NCI-H146 treated with DMSO at 0.1 percent for 48 hours (cell line): ENCODE measurements at regions not wholly inside any gene's neighbourhood (a gene's known extent, or its start where the extent isn't known, plus 50 kb on each side); places are given as distances from the start of the nearest gene placed in this dataset.

Source experiments
- DNase-seq: peaks from one replicate; lab custom pipeline; 2025; ENCODE audit not compliant: unreplicated experiment; lab: John Stamatoyannopoulos, UW

DNA sequence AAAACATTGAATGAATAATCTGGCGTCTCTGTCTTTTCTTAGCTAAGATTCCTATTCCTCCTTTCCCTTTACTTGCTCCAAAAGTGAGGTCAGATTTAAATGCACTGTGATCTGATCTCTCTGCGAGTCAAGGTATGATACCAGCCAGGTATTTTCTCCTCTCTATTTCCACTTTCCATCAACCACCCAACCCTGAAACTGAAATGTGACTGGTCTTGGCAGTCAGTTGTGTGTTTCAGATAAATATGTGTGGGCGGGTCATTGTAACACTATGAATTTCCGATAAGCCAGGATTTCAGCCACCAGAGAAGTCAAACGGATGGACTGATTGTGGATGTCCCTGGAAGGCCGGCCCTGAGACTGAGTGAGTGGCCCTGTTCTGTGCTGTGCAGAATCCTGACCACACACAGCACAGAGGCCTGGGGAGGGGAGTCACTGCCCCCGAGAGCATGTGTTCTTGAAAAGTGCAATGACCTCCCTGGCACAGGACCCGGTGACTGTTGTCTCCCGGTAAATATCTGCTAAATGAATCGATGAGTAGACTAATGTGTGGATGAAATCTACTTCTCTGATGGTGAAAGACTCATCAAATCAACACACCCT lies 612.5 kb upstream of the TMEM132C start:
- DNase-seq: no peak

DNA sequence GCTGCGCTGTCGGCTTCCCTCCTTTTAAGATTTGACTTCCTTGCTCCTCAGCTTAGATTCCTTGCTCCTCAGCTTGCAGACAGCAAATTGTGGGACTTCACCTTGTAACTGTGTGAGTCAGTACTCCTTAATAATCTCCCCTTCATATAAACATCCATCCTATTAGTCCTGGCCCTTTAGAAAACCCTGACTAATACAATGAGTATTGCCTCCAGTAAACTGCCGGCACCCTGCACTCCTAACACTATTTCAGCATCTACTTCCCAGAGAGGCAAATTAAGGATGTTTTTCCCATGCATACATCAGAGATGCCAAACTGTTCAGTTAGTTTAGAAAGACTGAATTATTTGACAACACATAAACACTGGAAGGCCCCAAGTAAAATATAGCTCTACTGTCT lies 611.3 kb upstream of the TMEM132C start:
- no peak for DNase-seq

DNA sequence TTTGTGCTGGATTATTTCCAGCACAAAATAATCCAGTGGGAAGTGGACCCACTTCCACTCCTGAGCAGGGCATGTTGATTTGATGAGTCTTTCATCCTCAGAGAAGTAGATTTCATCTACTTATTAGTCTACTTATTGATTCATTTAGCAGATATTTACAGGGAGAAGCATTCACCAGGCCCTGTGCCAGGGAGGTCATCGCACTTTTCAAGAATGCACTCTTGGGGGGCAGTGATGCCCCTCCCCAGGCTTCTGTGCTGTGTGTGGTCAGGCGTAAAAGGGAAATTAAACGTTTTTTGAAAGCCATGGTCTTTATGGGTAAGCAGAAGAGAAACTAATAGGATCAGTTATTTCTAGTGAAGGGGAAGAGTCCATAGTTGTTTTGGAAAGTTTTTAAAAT lies 610.7 kb upstream of the TMEM132C start:
- no peak for DNase-seq

- no peak for DNase-seq
Measured at GRCh38 chr12:127657036-127657435, 609.9 kb upstream of the TMEM132C start.

DNA sequence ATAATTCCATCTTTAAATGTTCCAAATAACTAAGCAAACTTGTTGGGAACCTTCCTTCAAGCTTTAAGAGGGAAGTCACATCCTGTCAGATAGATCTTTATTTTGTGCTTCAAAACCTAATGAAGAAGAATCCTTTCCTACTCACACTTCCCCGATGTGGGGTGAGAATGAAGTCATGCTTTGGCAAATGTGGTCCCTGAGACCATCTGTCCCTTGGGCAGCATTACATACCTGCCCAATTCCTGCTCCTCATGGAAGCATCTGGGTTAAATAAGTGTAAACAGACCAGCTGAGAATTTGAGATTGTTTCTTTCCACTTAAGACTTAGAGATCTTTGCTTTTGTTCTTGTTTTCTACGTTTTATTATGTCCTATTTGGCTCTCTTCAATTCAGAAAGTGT lies 606.0 kb upstream of the TMEM132C start:
- DNase-seq: no peak

DNA sequence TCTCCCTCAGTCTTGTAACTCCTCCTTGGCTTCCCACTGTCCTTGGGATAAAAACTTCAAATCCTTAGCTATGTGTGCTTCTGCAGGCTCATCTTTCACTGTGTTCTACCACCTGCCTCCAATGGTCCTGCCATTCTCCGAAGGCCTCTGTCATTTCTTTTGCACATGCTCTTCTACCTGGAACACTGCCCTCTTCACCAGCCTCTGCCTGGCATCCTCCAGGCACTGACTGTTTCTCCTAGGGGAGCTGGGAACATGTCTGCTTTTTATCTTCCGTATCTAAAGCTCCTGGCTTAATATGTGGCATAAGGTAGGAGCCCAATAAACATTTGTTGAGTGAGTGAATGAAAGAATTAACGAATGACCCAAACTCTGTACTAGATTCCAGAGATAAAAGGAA lies 603.3 kb upstream of the TMEM132C start:
- DNase-seq: no peak

- DNase-seq: no peak
Measured at GRCh38 chr12:127664901-127665300, 602.1 kb upstream of the TMEM132C start.

DNA sequence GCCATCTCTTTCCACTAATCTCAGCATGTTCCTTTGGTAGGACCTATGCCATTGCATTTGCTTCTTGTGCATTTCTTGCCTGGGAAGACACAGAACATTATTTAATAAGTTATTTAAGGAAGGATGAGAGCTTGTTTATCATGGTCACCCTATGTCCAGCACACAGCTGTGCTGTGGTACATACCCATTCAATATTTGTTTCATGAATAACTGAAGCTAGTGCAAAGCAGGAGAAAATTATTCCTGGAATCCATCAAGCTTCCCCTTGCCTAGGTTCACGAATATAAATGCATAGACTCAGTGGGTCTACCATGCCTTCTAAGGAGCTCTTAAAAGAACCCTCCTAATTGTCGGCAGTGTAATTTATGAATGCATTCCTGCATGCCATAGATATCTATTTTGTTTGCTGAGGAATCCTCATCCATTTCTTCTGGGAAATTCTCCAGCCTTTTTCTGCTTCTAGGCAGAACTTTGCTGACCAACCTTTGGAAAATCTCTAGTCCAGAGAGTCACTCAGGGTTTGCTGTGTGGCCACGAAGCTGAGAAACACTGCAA lies 599.8 kb upstream of the TMEM132C start:
- no peak for DNase-seq

- DNase-seq: no peak
Measured at GRCh38 chr12:127670294-127670693, 596.7 kb upstream of the TMEM132C start.

- DNase-seq: no peak
Measured at GRCh38 chr12:127670796-127671195, 596.2 kb upstream of the TMEM132C start.

DNA sequence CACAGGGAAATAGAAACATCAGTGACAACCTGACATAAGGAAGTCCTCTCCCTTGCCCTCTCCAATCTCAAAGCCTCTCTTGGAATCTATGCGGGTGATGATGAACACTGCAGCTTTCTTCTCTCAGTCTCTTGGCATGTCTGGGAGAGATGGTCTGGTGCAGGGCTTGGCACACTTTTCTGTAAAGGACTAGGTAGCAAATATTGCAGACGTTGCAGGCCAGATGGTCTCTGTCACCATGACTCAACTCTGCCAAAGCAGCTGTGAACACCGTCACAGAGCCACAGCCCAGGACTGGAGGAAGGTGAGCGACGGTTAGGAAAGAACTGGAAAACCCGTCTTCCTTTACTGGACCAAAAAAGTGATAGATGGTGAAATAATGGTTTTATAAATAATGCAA lies 591.0 kb upstream of the TMEM132C start:
- DNase-seq: no peak

- peak; percentile 53 for DNase-seq
Measured at GRCh38 chr12:127677537-127678131, 589.3 kb upstream of the TMEM132C start.

- DNase-seq: no peak
Measured at GRCh38 chr12:127678945-127679344, 588.0 kb upstream of the TMEM132C start.

DNA sequence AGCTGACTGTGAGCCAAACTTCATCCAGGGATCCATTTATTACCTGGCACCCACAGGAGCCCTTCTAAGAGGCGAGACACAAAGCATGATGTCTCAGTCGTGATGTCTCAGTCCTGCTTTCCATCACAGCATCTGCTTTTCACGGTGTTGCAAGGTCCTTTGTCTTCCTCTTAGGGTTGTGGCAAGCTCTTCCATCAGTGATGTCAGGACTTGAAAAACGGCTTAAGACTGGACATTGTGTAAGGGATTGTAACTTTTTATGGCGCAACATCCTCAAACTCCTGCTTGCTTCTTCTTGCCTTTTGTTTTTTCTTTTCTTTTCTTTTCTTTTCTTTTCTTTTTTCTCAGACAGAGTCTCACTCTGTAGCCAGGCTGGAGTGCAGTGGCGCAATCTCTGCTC lies 586.5 kb upstream of the TMEM132C start:
- DNase-seq: no peak

- DNase-seq: no peak
Measured at GRCh38 chr12:127681151-127681754, 585.7 kb upstream of the TMEM132C start.

DNA sequence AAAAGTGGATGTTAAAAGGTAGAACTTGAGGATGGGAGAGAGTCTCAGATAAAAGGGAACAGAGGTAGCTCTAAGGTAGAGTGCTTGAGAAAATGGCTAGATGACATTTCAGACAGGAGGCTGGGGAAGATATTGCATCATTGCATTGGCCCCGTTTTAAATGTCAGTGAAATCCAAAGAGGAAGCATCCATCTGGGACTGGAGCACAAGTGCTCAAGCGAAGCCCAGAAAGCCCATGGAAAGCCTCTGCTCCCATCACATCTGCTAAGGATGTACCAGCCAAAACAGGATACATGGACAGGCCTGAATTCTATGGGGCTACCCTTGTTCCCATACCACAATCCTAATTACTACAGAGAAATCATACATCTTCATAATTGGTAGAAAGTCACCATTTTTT lies 581.5 kb upstream of the TMEM132C start:
- DNase-seq: no peak

- no peak for DNase-seq
Measured at GRCh38 chr12:127685931-127686330, 581.0 kb upstream of the TMEM132C start.

GRCh38 chr12:127687181-127687580 lies 579.8 kb upstream of the TMEM132C start:
- DNase-seq: no peak

- DNase-seq: no peak
Measured at GRCh38 chr12:127688906-127689428, 578.0 kb upstream of the TMEM132C start.

GRCh38 chr12:127690161-127690560 lies 576.8 kb upstream of the TMEM132C start:
- DNase-seq: peak; percentile 18

DNA sequence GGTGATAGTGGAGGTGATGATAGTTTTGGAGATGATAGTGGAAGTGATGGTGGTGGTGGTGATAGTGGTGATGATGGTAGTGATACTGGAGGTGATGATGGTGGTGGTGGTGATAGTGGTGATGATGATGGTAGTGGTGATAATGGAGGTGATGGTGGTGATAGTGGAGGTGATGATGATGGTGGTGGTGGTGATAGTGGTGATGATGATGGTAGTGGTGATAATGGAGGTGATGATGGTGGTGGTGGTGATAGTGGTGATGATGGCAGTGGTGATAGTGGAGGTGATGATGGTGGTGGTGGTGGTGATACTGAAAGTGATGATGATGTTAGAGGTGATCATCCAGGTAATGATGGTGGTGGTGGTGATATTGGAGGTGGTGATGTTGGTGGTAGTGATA lies 570.0 kb upstream of the TMEM132C start:
- no peak for DNase-seq

- no peak for DNase-seq
Measured at GRCh38 chr12:127703026-127703425, 563.9 kb upstream of the TMEM132C start.
